CD14-positive monocyte (primary cell): ENCODE measurements at regions not wholly inside any gene's neighbourhood (a gene's known extent, or its start where the extent isn't known, plus 50 kb on each side); places are given as distances from the start of the nearest gene placed in this dataset.

ENCODE experiments used
- DNase-seq, 3 donors: peaks; one replicate each; pipeline ENCODE4 v3.0.0-alpha.2; 2011 to 2022
- H2AFZ ChIP-seq: 2 replicates; pipeline ENCODE4 v1.6.0; 2012; ENCODE audit warnings: mild to moderate bottlenecking, low read depth, low read length, inconsistent platforms; ENCODE audit not compliant: insufficient read depth, poor library complexity, severe bottlenecking
- H3K27ac ChIP-seq, 2 donors: 1 replicate in 1 of 2; 2 replicates in 1 of 2; pipeline ENCODE4 v1.5.1; 2012 to 2013; ENCODE audit warnings: low read length in 2 of 2, control low read depth in 1 of 2, inconsistent platforms in 1 of 2, low read depth in 1 of 2, mild to moderate bottlenecking in 1 of 2
- H3K27me3 ChIP-seq, 2 donors: one replicate each; pipeline versions ENCODE4 v1.6.0 to v1.6.1; 2011 to 2013; ENCODE audit warnings: low read length in 2 of 2; ENCODE audit not compliant: control insufficient read depth in 2 of 2, insufficient read depth in 2 of 2
- H3K36me3 ChIP-seq, 2 donors: replicated peaks in 1 of 2; 1 replicate in 1 of 2; 2 replicates in 1 of 2; pipeline versions ENCODE4 v1.5.1 to v1.6.1; 2012 to 2013; ENCODE audit warnings: low read length in 2 of 2, control low read depth in 1 of 2, inconsistent platforms in 1 of 2, mild to moderate bottlenecking in 1 of 2; ENCODE audit not compliant: insufficient read depth in 2 of 2, control insufficient read depth in 1 of 2
- H3K4me1 ChIP-seq, 2 donors: 1 replicate in 1 of 2; 2 replicates in 1 of 2; pipeline versions ENCODE4 v1.5.1 to v1.6.1; 2012 to 2013; ENCODE audit warnings: low read length in 2 of 2, control low read depth in 1 of 2, inconsistent platforms in 1 of 2, mild to moderate bottlenecking in 1 of 2, moderate library complexity in 1 of 2; ENCODE audit not compliant: insufficient read depth in 2 of 2, control insufficient read depth in 1 of 2
- H3K4me2 ChIP-seq: replicated peaks from 2 replicates; pipeline ENCODE3; 2012; ENCODE audit warnings: low read length, moderate library complexity, mild to moderate bottlenecking; ENCODE audit not compliant: poor library complexity, severe bottlenecking; ENCODE audit errors: extremely low read depth
- H3K4me3 ChIP-seq, 3 experiments: fragments of 200-600 bp in 1 of 3; sonication (generic) in 1 of 3; replicated peaks in 1 of 3; 1 replicate in 2 of 3; 2 replicates in 1 of 3; pipeline ENCODE4 v1.5.1; 2011 to 2013; ENCODE audit warnings: low read length in 3 of 3, mild to moderate bottlenecking in 3 of 3, control low read depth in 2 of 3, low read depth in 2 of 3, inconsistent platforms in 1 of 3, moderate library complexity in 1 of 3
- H3K79me2 ChIP-seq: 2 replicates; pipeline ENCODE4 v1.6.0; 2012; ENCODE audit warnings: mild to moderate bottlenecking, control low read depth, inconsistent platforms, low read length, moderate library complexity; ENCODE audit not compliant: insufficient read depth
- H3K9ac ChIP-seq: 2 replicates; pipeline ENCODE4 v1.6.0; 2017; ENCODE audit warnings: low read length, mild to moderate bottlenecking; ENCODE audit not compliant: insufficient read depth, poor library complexity, severe bottlenecking
- H3K9me3 ChIP-seq, 2 donors: replicated peaks in 1 of 2; 1 replicate in 1 of 2; 2 replicates in 1 of 2; pipeline versions ENCODE4 v1.5.1 to v1.6.1; 2012 to 2013; ENCODE audit warnings: low read length in 2 of 2, control low read depth in 1 of 2; ENCODE audit not compliant: control insufficient read depth in 1 of 2, insufficient read depth in 1 of 2
- H4K20me1 ChIP-seq: 2 replicates; pipeline ENCODE4 v1.6.0; 2012; ENCODE audit warnings: mild to moderate bottlenecking, low read length, control low read depth, moderate library complexity; ENCODE audit not compliant: insufficient read depth
- H3K27ac Mint-ChIP-seq, 7 donors: one replicate each; pipeline ENCODE4 v1.8.0; 2020; ENCODE audit warnings: mild to moderate bottlenecking in 7 of 7, mixed read lengths in 7 of 7, moderate library complexity in 6 of 7, inconsistent platforms in 2 of 7
- H3K27me3 Mint-ChIP-seq, 3 donors: one replicate each; pipeline ENCODE4 v1.8.0; 2021 to 2022; ENCODE audit warnings: low read depth in 3 of 3, mild to moderate bottlenecking in 3 of 3, mixed read lengths in 3 of 3, moderate library complexity in 3 of 3, inconsistent platforms in 1 of 3
- H3K36me3 Mint-ChIP-seq, 2 donors: one replicate each; pipeline ENCODE4 v1.8.0; 2020; ENCODE audit warnings: mixed read lengths in 2 of 2, inconsistent platforms in 1 of 2, mild to moderate bottlenecking in 1 of 2
- H3K4me1 Mint-ChIP-seq: one replicate; pipeline ENCODE4 v1.8.0; 2020; ENCODE audit warnings: mild to moderate bottlenecking, mixed read lengths
- H3K4me3 Mint-ChIP-seq, 2 donors: one replicate each; pipeline ENCODE4 v1.8.0; 2020; ENCODE audit warnings: mild to moderate bottlenecking in 2 of 2, mixed read lengths in 2 of 2, moderate library complexity in 1 of 2
- H3K9me3 Mint-ChIP-seq, 7 donors: one replicate each; pipeline ENCODE4 v1.8.0; 2020 to 2022; ENCODE audit warnings: mixed read lengths in 7 of 7, mild to moderate bottlenecking in 6 of 7, moderate library complexity in 6 of 7, inconsistent platforms in 2 of 7
- CTCF ChIP-seq: fragments of 200-600 bp; IDR thresholded peaks from one replicate; pipeline ENCODE4 v1.8.0; 2022; ENCODE audit warnings: antibody characterized with exemption, mild to moderate bottlenecking
- WGBS: methylation state at CpG from one replicate; pipeline ENCODE4 v1.1.5; 2013; ENCODE audit warnings: missing lambda C conversion rate; ENCODE audit not compliant: insufficient coverage; 5-methylcytosine and 5-hydroxymethylcytosine counted together
- intact Hi-C, 2 donors: fragments of 100-400 bp; cut with micrococcal nuclease; formaldehyde crosslinking; loops; one replicate each; pipeline versions ENCODE4 v1.15.0 to v1.15.1; 2023

DNA sequence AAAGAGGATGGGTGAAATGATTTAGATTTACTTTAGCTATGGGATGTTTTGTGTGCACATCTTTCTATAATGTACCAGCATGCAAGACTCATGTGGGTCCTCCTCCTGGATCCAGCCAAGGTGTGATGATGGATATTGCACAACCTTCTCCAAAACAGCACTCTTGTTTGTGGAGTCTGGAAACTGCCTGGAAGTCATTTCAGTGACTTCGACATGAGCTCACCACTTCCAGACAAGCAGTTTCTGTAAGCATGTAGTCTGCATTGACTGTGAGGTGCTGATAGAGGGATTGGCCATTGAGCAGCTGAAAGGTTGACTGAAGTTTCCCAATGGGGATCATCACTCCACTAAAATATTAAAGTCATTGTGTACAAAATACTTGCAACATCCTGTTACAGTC, 154.0 kb downstream of the TRIB2 start:
- no CpG with 5 or more reads among the region's 1 CpG for WGBS
- H3K4me2 ChIP-seq: no peak overlapping the region
- H3K4me1 ChIP-seq: no peaks in the 10 kb centered on the region
- H3K27ac ChIP-seq: no peak overlapping the region
- H3K27me3 ChIP-seq: no peaks in the 10 kb centered on the region
- Mint-ChIP-seq H3K27ac (no peak overlapping the region), H3K9me3 (peaks cover 0 to 7% (median 3%) of the 10 kb centered on the region in 7 donors), H3K36me3 (no peaks in the 10 kb centered on the region), H3K4me1 (no peaks in the 10 kb centered on the region), H3K27me3 (peaks cover 4 to 10% (median 8%) of the 10 kb centered on the region in 3 donors), H3K4me3 (no peak overlapping the region)
- no peak overlapping the region for H2AFZ ChIP-seq
- H3K4me3 ChIP-seq: no peak overlapping the region
- H3K9ac ChIP-seq: no peak overlapping the region
- DNase-seq: no peak
- intact Hi-C loops: no loop called here
- no peak for TF ChIP-seq CTCF
- no peaks in the 10 kb centered on the region for H3K36me3 ChIP-seq
- H3K79me2 ChIP-seq: no peaks in the 10 kb centered on the region
- no peaks in the 10 kb centered on the region for H3K9me3 ChIP-seq
- no peaks in the 10 kb centered on the region for H4K20me1 ChIP-seq

- TF ChIP-seq CTCF: no peak
- Histone ChIP-seq H4K20me1 (no peaks in the 10 kb centered on the region), H3K9ac (no peak overlapping the region), H3K4me1 (no peaks in the 10 kb centered on the region), H2AFZ (no peak overlapping the region), H3K9me3 (no peaks in the 10 kb centered on the region), H3K27ac (no peak overlapping the region), H3K27me3 (no peaks in the 10 kb centered on the region), H3K4me2 (no peak overlapping the region), H3K4me3 (no peak overlapping the region), H3K36me3 (no peaks in the 10 kb centered on the region), H3K79me2 (no peaks in the 10 kb centered on the region)
- intact Hi-C loops: no loop called here
- Mint-ChIP-seq H3K4me1 (no peaks in the 10 kb centered on the region), H3K9me3 (peaks cover 0 to 3% (median 0%) of the 10 kb centered on the region in 7 donors), H3K4me3 (no peak overlapping the region), H3K27ac (no peak overlapping the region), H3K36me3 (no peaks in the 10 kb centered on the region), H3K27me3 (peaks cover 2 to 10% (median 8%) of the 10 kb centered on the region in 3 donors)
- no peak for DNase-seq
- 90% methylated on average over 4 of the region's 6 CpGs for WGBS
These were observed 155.1 kb downstream of the TRIB2 start for GRCh38 chr2:12871694-12872315.
